ENCODE measurements at regions not wholly inside any gene's neighbourhood (a gene's known extent, or its start where the extent isn't known, plus 50 kb on each side); places are given as distances from the start of the nearest gene placed in this dataset.

- H3K27me3 ChIP-seq = no peaks in the 10 kb centered on the region
- no peak overlapping the region for H3K27ac ChIP-seq
- H3K4me1 ChIP-seq = no peaks in the 10 kb centered on the region
- H3K9me3 ChIP-seq = no peaks in the 10 kb centered on the region
- no peak for ATAC-seq
- no peak for TF ChIP-seq CTCF (IDR thresholded peaks at IDR 0.05)
- no peak overlapping the region for H3K4me3 ChIP-seq
- no peak for DNase-seq
- intact Hi-C loops (cut with DNase I) = no loop called here
- H3K36me3 ChIP-seq = no peaks in the 10 kb centered on the region
Observed at GRCh38 chr16:64784635-64785034, 337.2 kb downstream of the CDH11 start.

GRCh38 chr16:64782484-64782883 lies 339.4 kb downstream of the CDH11 start:
- DNase-seq (no peak), ATAC-seq (no peak)
- Histone ChIP-seq H3K27ac (no peak overlapping the region), H3K4me1 (no peaks in the 10 kb centered on the region), H3K4me3 (no peak overlapping the region), H3K27me3 (no peaks in the 10 kb centered on the region), H3K36me3 (no peaks in the 10 kb centered on the region), H3K9me3 (no peaks in the 10 kb centered on the region)
- intact Hi-C loops (cut with DNase I) = no loop called here
- no peak for TF ChIP-seq CTCF (IDR thresholded peaks at IDR 0.05)

DNA sequence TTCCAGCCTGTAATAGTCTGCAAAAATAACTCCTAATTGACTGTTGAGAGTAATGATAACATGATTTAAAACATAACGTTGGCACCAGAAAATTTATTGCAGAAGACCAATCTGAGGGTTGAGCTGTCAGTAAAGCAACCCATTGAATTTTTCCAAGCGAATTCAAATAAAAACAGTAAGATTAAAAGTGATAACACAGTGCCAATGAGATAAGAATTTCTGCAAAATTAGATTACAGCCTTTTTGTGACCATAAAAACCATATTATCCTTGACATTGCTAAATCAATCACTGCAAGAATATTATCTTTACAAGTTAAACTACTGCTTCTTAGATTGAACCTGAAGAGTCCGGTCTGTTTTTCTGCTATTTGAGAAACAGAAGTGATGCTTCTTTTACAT lies 341.4 kb downstream of the CDH11 start:
- H3K27ac ChIP-seq = no peak overlapping the region
- no peak for TF ChIP-seq CTCF (IDR thresholded peaks at IDR 0.05)
- H3K4me3 ChIP-seq = no peak overlapping the region
- H3K9me3 ChIP-seq = no peaks in the 10 kb centered on the region
- intact Hi-C loops (cut with DNase I) = no loop called here
- no peak for ATAC-seq
- no peaks in the 10 kb centered on the region for H3K4me1 ChIP-seq
- no peak for DNase-seq
- no peaks in the 10 kb centered on the region for H3K36me3 ChIP-seq
- H3K27me3 ChIP-seq = no peaks in the 10 kb centered on the region

DNA sequence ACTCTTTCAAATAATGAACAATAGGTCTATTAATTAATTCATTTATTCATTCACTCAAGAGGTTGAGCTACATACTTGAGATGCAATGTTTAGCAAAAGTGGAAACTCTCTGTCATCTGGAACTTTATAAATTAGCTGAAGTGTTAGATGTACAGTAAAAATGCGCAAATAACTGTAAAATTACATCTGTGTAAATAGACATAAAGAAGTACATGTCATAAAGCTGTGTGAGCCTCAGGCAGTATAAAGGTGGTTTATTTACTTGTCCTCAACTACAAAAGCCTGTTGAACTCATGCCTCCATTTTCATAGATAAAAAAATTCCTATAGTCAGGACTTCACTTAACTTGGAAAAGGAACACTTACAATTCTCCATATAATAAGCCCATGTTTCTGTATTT lies 343.1 kb downstream of the CDH11 start:
- intact Hi-C loops (cut with DNase I) = no loop called here
- H3K36me3 ChIP-seq = no peaks in the 10 kb centered on the region
- H3K4me1 ChIP-seq = no peaks in the 10 kb centered on the region
- H3K27ac ChIP-seq = no peak overlapping the region
- DNase-seq (no peak), ATAC-seq (no peak)
- no peaks in the 10 kb centered on the region for H3K27me3 ChIP-seq
- H3K4me3 ChIP-seq = no peak overlapping the region
- H3K9me3 ChIP-seq = no peaks in the 10 kb centered on the region
- TF ChIP-seq CTCF (IDR thresholded peaks at IDR 0.05) = no peak

DNA sequence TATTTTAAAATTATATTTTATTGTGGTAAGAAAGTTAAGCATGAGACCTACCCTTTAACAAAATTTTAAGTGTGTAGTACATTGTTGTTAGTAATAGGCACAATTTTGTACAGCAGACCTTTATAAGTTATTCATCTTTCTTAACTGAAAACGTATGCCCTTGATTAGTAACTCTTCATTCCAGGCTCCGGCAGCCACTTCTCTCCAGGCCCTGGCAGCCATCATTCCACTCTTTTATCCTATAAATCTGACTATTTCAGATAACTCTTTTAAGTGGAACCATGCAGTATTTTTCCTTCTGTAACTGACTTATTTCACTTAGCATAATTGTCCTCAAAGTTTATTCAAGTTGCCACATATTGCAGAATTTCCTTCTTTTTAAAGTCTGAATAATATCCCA lies 348.2 kb downstream of the CDH11 start:
- H3K27me3 ChIP-seq = no peaks in the 10 kb centered on the region
- no peaks in the 10 kb centered on the region for H3K4me1 ChIP-seq
- H3K36me3 ChIP-seq = no peaks in the 10 kb centered on the region
- DNase-seq = no peak
- no peak for TF ChIP-seq CTCF (IDR thresholded peaks at IDR 0.05)
- ATAC-seq = no peak
- H3K27ac ChIP-seq = no peak overlapping the region
- no peak overlapping the region for H3K4me3 ChIP-seq
- H3K9me3 ChIP-seq = no peaks in the 10 kb centered on the region
- intact Hi-C loops (cut with DNase I) = no loop called here

- intact Hi-C loops (cut with DNase I) = no loop called here
Observed at GRCh38 chr16:64773184-64773583, 348.7 kb downstream of the CDH11 start.

More at GRCh38 chr16:64773184-64773583, 348.7 kb downstream of the CDH11 start:
- Histone ChIP-seq H3K4me3 (no peak overlapping the region), H3K9me3 (no peaks in the 10 kb centered on the region), H3K4me1 (no peaks in the 10 kb centered on the region), H3K36me3 (no peaks in the 10 kb centered on the region), H3K27ac (no peak overlapping the region), H3K27me3 (no peaks in the 10 kb centered on the region)
- no peak for TF ChIP-seq CTCF (IDR thresholded peaks at IDR 0.05)
- DNase-seq (no peak), ATAC-seq (no peak)

Measured in upper lobe of right lung (tissue), 1 donor.